NOMO-1 treated with DMSO at 0.1 percent for 48 hours (cell line): ENCODE measurements at regions not wholly inside any gene's neighbourhood (a gene's known extent, or its start where the extent isn't known, plus 50 kb on each side); places are given as distances from the start of the nearest gene placed in this dataset.
A peak's percentile ranks its signal among the peaks of the same experiment; 100 is the strongest.

ENCODE experiments used
- DNase-seq: peaks from one replicate; lab custom pipeline; 2025; ENCODE audit not compliant: unreplicated experiment; lab: John Stamatoyannopoulos, UW

DNA sequence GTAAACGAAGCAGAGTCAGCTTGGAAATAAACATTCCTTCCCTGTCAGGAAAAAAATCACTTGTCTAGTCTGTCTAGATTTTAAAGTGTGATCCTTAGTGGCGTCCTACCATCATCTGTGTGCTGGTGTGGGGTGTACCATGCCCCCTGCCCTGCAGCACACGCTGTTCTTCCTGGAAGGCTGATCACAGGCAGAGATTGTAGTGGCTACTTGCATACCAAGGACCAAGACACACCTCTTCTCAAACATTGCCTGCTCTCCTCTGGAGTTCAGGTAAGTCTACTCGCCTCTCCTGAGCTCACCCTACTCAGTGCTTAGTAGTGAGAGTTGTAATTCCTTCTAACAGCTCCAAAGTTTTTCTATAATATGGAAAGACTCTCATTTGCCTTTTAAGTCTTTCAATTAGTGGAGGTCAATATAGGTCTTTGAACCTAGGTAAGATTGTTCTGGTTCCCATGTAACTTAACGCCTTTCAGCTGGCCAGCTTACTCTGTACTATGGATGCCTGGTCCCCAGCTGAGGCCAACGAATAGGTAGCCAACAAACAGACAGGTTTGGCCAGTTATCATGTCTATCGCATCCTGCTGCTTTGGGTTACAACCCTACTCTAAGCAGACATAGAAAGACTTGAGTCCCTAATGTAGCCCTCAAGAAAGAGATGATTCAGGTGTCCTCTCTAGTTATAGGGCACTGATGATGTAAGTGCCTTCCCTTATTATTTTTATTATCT is 55.4 kb downstream of the XCL1 start:
- peak; percentile 68 for DNase-seq

DNA sequence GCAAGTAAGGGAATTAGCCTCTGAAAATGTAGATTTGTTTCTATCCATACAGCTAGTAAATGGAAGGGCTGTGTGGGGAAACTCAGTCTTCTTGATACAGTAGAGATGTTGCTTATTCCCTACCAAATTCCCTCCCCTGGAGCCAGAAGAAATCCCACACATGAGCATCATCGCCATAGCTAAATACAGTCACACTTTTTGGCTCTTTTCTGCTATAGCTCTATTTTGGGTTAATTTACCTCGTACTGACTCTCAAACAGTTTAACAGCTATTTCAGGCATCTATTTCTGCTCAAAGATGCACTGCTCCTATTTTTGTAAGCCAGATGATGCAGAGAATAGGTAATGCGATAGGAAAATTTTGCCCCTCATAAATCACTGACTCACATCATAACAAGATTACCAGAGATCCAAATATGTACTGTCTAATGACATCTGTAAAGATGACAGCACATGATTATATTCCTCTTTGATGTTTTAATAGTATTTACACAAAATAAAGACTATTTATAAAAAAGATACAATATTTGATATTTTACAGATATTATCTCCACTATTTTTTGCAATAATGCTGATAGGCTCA is 58.6 kb downstream of the XCL1 start:
- DNase-seq = no peak

DNA sequence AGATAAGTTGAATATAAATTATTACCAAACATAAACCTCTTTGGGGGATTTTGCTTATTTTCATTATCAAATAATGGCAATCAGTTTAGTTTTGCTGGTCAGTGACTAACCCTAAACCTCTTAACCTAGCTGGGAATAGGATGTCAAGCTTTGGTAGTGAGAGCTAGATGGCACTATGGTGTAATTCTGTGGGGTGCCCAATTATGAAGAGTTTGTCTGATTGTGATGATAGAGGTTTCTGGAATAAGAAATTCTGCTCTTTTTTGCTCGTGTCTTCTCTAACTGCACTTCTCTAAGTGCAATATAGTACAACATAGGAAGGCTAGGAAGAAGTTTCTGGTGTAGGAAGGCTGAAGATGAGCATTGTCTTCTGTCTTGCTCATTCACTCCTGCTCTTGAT is 59.8 kb downstream of the XCL1 start:
- DNase-seq = no peak

GRCh38 chr1:168636642-168637111 is 60.3 kb downstream of the XCL1 start:
- DNase-seq = no peak

DNA sequence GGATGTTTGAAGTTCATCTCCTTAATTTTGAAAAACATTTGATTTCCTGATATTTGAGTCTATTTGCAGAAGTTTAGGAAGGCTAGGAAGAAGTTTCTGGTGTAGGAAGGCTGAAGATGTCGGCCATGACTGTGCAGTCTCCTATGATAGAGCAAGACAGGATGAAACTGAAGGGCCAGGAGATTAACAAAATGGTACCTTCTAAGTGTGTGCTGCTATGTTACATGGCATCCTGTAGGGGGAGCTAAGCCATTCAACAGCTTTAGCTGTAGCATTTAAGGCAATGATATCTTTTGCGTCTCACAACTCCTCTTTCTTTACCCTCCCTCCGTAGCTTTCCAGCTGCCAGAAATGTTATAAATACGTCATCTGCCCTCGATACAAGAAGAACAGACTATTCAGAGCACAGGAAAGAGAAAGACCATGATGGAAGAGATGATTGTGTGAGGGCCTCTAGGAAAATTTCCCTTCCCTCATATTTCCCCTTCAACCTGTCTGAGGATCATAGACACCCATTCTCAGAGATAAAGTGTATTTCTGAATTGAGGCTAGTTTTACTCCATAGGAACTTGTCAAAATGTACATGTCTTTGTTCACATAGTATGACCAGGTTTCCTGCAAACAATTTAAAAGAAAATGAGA is 61.1 kb downstream of the XCL1 start:
- DNase-seq = peak; percentile 31

DNA sequence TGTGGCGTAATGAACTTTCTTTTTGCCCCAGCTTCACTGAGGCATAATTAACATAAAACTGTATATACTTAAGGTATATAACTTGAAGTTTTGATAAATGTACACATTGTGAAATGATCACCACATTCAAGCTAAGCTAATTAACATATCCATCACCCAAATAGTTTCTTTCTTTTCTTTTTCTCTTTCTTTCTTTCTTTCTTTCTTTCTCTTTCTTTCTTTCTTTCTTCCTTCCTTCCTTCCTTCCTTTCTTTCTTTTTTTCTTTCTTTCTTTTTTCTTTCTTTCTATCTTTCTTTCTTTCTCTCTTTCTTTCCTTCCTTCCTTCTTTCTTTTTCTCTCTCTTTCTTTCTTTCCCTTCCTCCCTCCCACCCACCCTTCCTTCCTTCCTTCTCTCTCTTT is 62.5 kb downstream of the XCL1 start:
- no peak for DNase-seq

DNA sequence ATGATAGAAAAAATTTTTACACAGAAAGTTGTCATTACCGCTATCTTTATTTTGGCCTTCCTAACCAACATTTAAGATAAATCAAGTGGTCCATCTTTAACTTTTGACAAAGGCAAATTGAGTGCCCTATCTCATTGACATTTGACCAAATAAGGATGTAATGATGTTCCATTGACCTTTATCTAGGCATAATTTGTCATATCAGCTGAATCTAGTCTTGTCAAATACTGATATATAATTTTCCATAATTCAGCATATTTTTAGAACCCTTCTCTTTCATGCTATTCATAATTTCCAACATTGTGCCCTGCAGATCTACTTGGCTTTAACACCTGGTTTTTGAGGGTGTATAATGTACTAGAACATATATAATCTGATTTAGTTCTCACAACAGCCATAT is 63.8 kb downstream of the XCL1 start:
- no peak for DNase-seq

GRCh38 chr1:168640836-168641235 is 64.4 kb downstream of the XCL1 start:
- no peak for DNase-seq

- no peak for DNase-seq
Observed at GRCh38 chr1:168643152-168643551, 66.7 kb downstream of the XCL1 start.
